ENCODE measurements at regions not wholly inside any gene's neighbourhood (a gene's known extent, or its start where the extent isn't known, plus 50 kb on each side); places are given as distances from the start of the nearest gene placed in this dataset.
"Not testable (repeated sequence)": the region's sequence is repeated elsewhere in the genome, so short reads cannot be mapped to it uniquely, and the experiment has no call there.

DNA sequence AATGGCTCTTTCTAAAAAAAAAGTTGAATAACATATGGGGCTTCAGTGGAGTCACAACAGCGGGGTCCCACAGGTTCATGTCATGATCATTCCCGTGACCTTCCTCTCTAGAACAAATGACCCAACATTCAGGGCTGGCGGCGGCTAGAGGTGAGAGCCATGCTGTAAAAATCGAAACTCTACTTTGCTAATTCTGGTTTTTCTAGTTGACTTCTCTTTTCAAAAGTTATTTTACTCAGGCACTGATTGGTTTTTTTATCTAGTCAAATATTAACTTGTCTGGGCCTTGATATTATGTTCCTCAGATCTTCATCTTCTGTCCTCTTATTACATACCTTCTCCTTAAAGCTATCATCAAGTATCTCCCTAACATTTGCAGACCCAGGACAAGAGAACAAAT lies 402.9 kb upstream of the SOX5 start:
- DNase-seq = no peak

DNA sequence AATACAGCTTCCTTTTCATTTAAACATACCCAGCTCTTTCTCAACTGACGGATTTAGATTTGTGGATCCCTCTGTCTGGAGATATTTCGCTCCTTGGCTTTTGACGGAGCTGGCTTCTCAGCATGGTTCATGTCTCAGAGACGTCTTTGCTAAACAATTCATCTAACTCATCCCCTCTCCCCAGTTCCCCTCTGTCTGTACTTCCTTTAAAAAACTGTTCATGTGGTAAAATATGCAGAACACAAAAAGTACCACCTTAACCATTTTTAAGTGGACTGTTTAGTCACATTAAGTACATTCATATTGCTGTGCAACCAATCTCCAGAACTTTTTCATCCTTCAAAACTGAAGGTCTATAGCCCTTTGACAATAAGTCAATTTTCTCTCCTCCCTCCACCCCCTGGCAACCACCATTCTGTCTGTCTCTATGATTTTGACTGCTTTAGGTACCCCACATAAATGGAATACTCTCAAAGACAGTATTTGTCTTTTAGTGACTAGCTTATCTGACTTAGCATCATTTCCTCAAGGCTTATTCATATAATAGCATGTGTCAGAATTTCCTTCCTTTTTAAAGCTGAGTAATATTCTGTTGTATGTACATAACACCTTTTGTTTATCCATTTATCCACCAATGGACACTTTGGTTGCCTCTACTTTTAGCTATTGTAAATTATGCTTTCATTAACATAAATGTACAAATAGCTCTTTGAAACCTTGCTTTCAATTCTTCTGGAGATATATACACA lies 399.8 kb upstream of the SOX5 start:
- DNase-seq = no peak

DNA sequence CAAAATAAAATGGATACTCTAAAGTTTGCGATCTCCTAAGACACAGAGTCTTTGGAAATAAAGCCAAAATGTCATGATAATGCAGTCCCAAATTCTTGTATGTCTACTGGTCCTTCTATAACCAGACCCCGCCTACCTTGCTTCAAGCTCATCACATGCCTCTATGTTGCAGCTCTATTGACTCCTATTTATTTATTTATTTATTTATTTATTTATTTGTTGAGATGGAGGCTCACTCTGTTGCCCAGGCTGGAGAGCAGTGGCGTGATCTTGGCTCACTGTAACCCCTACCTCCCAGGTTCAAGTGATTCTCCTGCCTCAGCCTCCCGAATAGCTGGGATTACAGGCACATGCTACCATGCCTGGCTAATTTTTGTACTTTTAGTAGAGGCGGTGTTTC lies 398.7 kb upstream of the SOX5 start:
- DNase-seq = not testable (repeated sequence)

DNA sequence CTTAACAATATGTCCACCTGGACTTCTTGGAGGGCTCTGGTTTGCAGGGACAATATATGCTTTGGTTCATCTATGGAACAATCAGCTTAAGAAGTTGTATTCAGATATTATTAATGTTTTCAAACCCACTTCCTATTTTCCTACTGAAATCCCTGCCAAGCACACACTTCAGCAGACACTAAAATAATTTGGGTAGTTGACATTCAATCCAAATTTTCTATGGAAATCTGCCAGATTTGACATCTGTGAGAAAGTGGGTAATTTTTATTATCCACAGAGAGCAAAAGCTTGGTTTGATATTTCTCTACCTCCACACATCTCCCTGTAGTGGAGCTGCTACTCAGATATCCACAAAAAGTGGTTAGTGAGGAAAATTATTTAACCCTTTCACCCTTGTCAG lies 378.8 kb upstream of the SOX5 start:
- no peak for DNase-seq

DNA sequence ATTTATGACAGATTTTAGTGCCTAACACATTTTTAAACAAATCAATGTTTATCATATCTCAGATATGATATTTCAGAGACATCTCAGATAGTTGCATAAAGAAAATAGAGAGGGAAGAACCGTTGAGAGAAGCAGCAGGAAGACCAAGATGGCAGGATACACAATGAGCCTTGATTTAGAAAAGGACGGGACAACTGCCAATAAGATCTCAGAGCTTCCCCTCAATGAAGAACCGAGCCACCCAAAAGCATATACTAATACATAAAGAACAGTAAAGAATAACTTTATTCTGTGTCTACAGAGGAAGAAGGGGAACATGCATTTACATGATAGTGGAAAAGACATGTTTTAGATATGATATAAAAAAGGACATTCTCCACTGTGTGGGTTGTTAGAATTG lies 375.9 kb upstream of the SOX5 start:
- DNase-seq = no peak

DNA sequence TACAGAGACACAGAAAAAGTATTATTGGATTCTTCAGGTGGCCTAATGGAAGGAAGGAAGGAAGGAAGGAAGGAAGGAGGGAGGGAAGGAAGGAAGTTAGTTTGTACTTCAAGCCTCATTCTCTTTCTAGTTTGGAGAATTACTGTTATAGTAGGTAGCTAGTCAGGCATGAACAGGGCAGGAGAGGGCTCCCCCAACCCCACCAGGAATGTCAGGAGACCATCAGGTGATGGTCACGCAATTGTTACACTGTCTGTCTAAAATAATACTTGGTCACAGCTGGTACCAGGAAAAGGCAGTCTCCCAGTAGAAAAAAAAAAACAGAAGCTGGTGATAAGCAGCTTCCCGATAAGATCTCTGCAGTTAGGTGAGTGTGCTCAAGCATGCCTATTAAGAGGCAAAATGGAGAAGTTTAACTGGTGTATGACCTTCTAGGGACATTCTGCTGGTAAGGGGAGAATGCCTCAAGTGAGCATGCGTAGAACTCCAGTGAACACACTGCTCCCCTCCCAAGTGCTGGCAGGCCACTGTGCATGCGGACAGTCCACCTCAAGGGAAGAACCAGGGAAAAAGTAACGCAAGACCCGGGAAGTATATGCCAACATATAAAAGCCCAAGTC lies 358.4 kb upstream of the SOX5 start:
- DNase-seq = no peak

DNA sequence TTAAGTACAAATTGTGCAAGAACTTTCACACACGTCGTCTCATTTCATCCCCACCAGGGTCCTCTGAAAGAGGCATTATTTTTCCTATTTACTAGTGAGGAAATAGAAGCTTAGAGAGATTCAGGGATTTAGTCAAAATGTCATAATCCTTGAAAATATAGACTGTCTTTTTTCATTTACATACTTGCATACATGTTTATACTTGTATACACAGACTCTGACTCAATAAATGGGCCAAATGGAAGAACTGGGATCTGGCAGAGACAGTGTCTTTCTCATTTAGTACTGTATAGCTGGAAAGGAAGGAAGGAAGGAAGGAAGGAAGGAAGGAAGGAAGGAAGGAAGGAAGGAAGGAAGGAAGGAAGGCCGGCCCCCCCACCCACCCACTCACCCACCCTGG lies 357.7 kb upstream of the SOX5 start:
- DNase-seq = no peak

DNA sequence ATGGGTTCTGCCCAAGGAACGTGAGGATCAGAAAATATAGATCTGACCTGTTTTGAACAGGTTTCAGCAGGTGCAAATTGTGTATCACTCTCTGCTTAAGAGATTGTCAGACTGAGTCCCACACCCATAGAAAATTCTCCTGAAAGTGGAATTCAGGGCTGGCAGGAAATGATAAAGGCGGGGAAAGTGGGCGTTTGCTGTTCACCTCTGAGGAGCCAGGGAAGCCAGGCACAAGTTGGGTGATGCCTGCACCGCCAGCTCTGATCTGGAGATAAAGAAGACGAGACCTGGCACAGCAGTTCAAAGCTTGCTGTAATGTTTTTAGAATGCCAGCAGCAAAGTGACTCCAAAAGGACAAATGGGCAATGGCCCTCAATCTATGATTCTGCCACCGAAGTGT lies 356.5 kb upstream of the SOX5 start:
- no peak for DNase-seq

DNA sequence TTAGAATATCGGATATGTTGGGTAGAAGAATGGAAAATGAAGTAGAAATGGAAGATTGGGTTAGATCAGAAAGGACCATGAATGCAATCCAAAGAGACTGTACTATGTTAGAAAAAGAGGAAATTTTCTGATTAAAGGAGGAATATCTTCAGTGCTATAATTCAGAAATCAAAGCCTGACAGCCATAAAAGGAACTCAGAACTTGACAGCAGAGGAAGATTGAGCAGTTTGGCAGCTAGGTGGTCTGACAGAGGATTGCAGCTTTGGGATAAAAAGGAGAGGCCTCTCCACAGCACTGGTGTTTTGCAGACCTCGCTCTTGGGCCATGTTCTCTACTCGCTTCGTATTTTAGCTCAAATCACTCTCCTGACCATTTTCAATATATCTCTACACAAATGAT lies 354.8 kb upstream of the SOX5 start:
- DNase-seq = no peak

DNA sequence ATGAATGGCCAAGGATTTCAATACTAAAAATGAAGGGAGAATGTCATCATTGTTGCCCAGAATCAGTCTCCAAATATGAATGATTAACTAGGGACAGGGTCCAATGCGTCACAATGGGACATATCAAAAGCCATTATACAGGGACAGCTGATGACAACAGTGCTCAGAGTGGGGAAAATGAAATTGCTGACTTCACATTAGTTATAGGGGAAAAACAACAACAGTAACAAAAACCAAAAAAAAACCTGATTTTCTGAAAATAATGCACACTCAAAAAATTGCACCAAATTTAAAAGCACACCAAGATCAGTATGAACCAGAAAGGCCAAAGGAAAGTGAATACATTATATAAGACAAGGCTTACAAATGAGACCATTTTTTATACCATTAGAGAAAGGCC lies 353.2 kb upstream of the SOX5 start:
- no peak for DNase-seq

DNA sequence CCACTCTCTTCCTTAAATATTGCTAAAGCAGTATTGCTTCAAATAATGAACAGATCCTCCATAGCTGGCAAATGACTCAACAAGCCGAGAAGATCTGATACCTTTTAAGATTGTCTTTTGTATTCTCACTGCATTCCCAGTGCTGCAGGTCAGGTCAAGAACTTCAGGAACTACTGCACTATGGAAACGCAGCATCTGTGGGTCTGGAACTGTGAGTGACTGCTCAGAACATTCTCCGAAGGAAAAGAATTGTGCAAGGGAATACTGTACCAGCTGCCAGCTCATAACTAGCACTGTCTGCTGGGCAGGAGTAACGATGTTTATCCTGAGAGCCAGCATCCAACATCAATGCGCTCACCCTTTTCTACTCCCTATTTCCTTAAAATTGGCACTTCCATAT lies 348.0 kb upstream of the SOX5 start:
- no peak for DNase-seq

DNA sequence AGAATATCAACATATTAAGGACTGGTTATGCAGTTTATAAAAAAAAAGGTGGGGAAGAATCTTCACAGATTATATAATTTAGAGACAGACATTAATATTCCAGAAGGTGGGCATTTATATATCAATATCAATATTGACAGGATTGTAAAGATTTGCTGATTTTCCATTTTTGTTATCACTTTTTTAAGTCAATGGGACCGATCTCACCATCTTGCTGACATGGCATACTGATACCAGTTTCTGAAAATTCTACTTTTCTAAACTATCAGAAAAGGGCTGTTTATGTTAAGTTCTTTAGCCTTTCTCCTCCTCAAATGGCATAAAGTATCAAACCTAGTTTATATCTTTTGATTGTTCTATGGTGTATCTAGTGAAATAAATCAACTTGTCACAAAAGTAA lies 344.1 kb upstream of the SOX5 start:
- DNase-seq = no peak

DNA sequence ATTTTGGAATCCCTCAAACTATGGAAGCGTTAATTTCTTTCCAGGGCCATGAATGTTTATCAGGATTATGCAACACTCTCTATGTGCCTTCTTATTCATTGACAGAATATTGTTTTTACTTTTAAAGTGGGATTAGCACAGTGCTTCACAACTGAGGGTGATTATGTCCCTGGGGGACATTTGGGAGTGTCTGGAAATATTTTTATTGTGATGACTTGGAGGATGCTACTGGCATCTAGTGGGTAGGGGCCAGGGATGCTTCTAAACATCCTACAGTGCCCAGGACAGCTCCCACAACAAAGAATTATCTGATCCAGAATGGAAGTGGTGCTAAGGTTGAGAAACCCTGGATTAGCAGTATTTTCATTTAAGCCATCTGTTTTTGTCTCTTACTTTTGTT lies 338.5 kb upstream of the SOX5 start:
- DNase-seq = no peak

DNA sequence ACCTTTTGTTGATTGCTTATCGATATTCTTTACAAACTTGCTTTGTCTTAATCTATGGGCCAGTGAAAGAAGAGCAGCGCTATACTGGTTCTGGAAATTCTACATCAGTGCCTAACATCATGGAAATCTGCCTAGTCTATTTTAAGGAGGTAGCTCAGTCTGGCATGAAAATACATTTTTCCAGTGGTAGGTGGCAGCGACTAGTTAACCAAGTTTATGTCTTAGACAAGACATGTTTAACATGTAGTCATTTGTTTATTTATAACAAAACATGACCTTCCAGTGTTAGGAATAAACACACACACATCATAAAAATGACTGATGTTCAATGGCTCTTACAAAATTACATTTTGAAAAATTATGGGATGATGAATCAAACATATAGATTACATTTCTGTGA lies 336.0 kb upstream of the SOX5 start:
- DNase-seq = no peak

DNA sequence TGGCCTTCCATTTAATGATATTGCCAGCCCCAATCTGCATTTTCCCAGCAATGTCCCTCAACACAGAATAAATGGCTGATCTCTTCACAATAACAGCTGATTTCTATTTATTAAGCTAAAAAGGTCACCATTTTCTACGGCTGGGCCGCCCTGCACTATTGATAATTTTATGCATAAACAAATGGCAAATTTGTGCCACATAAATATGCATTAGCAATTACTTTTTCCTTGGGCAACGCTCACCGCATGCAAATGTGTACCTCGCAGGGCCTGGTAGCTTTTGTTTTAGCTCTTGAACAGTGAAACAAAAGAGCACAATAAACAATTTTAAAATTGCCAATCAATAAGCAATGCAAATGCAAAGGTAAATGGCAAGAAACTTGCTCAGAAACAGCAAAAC lies 331.9 kb upstream of the SOX5 start:
- no peak for DNase-seq

DNA sequence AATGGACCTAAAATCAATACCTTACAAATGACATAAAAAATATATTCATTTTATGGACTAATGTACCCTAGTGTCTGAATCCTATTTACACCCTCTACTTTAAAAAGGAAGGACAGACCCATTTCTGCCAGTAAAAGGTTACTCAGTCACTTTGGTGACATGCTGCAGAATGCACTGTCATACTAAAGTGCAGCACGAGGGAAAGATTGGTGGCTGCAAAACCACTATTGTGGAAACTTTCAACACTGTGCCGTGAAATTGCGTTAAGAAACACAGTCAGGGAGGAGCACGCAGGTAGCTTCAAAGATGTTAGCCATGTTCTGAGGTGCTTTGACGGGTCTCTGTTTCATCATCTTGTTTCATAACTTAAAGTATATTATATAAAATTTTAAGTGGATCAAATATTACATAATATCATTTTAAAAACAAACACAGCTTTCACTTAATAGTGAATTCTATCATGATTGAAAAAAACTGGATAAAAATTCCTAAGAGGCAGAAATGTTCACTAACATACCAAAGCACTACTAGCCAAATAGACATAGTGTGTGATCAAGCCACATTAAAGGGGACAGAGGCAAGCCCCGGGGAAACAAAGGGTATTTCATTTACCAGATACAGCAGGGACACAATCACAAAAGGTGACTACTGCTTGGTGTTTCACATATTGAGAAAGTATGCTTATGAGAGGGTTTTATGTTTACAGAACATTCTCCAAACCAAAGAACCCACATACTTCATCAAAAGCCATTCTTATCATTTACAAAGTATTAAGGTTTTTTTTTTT lies 330.8 kb upstream of the SOX5 start:
- no peak for DNase-seq

DNA sequence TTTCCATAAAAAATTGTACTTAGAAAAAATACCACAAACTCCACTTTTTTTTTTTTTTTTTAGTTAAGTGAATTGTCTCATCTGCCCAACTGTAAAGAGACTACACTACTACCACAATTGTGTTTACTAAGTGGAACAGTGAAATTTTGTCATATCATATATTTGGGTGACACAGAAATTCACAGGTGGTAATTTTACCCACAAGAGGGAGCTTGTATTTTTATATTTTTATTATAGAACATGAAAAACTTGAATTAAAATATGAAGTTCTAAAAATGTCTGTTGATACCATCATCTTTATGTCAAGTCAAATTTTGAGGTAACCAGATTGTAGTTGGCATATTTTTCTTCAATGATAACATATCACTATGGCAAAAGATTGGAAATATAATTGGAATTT lies 329.4 kb upstream of the SOX5 start:
- no peak for DNase-seq

DNA sequence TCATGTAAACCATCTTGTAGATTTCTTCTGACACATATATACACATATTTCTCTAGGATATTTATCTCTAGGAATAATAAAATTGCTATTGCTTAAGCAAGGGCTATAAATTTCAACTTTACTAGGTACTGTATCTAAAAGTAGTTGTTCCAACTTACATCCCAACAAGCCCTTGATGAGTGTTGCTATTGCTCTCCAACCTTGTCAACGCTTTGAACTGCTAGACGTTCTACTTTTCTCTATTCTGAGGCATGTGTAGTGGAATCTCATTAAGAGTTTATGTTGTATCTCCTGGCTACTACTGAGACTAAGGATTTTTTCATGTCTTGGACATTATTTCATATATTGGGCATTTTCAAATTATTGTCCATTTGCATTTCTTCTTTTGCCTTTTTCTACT lies 321.5 kb upstream of the SOX5 start:
- DNase-seq = no peak

DNA sequence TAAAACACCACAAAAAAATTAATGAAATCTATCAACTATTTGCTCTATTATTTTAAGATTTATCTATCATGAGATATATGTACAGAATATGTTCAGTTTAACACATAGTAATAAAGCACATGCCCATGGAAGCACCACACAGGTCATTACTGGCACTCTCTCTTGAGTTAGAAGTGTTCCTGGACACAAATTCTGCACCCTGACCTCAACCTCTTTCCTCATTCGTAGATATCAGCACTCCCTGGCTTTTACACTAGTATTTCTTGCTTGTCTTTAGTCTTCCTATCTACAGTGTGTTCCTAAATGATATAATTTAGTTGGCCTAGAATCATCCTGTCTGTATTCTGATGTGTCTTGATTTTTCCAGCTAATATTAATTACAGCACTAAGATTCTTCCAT lies 321.0 kb upstream of the SOX5 start:
- DNase-seq = no peak

DNA sequence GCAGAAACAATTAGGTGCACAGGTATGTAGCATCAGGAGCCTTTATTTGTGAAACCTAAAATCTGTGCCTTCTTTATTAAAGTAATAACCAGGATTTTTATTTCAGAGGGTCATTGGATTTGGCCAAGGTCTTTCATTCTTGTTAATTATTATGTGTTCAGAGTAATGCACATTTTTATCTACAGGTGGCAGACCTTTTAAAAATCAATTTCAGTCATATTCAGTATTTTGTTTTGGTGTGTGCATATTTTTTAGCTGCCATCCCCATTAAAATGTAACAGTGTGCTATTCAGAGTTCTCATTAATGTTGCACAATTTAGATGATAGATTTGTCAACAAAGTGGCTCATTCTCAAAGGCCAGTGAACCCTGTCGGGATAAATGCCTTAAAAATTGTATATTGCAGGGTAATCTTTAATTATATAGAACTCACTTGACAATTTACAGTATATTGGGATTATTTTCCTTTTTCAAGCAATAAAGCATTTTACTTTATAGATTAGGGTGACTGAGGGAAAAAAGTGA lies 319.3 kb upstream of the SOX5 start:
- no peak for DNase-seq

DNA sequence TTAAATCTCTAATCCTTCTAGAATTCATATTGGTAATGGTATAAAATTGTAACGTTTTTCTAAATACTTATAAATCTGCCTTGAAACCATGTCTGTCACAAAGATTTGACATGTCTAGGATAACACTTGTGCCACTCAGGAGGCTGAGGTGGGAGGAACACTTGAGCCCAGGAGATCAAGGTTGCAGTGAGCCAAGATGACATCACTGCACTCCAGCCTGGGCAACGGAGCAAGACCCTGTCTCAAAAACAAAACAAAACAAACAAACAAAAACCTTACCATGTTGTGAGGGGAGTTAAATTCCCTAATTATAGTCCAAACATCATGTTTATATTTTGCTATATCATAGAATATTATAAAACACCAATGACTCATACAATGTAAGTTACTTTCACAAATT lies 317.5 kb upstream of the SOX5 start:
- no peak for DNase-seq

DNA sequence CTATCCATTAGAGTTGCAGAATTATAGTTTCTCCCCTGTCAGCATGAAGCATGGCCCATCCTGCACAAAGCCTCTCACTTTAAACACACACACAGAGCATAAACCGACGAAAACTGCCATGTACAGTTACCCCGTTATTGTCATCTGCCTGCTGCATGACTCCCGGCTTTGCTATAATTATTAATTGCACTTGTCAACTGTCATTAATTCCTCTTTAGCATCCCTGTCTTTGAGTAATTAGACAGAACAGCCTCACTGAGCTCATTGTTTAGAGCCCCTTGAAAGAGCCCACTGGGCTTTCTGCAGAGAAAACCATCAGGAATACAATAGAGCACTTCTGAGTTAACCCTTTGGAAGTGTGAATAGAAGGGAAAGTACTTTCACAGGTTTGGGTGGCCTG lies 307.2 kb upstream of the SOX5 start:
- peak; percentile 34 for DNase-seq

DNA sequence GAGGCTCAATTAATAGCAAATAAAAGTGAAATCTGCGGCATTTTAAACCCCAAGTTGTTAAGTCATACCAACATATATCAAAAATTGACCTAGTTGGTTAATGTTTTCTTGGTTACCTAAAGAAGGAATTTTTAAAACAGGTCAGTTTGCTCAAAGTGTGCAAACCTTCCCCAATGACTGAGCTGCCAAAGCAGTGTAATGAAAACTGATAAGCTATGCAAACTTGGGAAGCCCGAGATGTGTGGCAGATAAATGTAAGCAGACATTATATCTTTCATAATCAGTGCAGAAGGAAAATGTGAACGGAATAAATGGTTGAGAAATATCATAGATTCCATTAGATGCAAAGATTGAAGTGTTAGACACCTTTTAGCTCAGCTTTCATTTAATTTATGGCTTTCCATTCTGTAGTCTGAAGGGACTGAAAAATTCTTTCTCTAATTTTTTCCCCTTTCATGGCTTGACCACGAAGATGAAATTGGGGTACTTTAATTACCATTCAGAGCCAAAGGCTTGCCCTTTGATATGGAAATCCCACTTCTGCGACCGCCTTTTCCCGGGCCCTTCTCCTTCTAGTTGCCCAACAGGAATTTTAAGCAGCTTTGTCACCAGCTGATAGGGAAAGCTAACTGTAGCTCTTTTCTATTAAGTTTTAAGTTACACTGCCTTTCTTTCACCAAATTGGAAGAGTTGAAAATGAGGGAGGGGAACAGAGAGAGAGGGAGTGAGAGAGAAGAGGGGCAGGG lies 306.6 kb upstream of the SOX5 start:
- DNase-seq = no peak

All from NCI-H1417 treated with DMSO at 0.1 percent for 48 hours (cell line).